ENCODE measurements at regions not wholly inside any gene's neighbourhood (a gene's known extent, or its start where the extent isn't known, plus 50 kb on each side); places are given as distances from the start of the nearest gene placed in this dataset.

DNA sequence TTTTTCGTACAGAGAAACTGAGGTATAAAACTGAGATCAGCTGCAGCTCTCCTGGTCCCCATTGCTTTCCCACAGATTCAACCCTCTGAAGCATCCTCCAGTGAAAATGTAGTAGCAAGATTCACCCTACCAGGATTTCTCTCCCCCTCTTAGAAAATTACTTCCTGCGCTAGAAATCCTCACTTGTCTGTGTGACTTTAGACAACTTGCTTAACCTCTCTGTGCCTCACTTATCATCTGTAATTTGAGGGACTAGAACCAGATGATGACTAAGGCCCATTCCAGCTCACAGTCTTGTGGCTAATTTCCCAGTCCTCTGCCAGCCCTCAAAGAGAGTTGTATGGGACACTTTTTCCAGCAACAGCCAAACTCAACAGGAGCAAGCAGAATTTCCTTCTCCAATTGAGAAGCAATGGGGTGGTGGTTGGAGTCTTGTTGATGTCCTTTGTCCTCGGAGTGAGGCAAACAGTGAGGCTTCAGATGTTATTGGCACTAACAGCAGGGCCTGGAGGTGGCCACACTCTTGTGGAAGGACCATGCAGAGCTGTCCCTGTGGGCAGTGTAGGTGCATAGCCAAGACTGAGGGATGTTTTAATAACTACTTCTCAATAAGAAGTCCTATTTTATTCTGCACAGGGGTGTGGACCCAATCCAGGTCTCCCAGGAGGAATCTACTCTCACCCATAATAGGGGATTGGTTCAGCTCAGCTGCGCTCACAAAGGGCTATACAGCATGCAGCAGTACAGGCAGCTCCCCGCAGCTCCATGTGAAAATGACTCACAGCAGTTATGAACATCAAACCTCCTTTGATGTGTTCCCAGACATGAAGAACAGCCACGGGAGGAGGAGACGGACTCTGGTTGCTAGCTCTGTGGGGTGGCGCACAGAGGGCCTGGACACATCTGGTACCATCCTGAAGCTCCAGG lies 200.1 kb downstream of the DAD1 start:
- TF ChIP-seq SP2 (IDR thresholded peaks at IDR 0.05; ENCODE audit: low read length) (no peak), CTCF (IDR thresholded peaks at IDR 0.05; ENCODE audit: control extremely low read depth in 1 of 3, insufficient read depth in 1 of 3, low read depth in 1 of 3, low read length in 3 of 3) (no peak), JUN (IDR thresholded peaks at IDR 0.05; ENCODE audit: low read depth, low read length) (no peak), POLR2A (IDR thresholded peaks at IDR 0.05; ENCODE audit: control extremely low read depth in 1 of 2, low read depth in 2 of 2, low read length in 2 of 2) (no peak), POLR2AphosphoS5 (IDR thresholded peaks at IDR 0.05; ENCODE audit: low read depth, low read length) (no peak), ATF2 (IDR thresholded peaks at IDR 0.05; ENCODE audit: low read length) (no peak)
